Esophagus muscularis mucosa (tissue), 4 donors: ENCODE measurements at regions not wholly inside any gene's neighbourhood (a gene's known extent, or its start where the extent isn't known, plus 50 kb on each side); places are given as distances from the start of the nearest gene placed in this dataset.

Experiments
- DNase-seq: peaks from one replicate; pipeline ENCODE4 v3.0.0-alpha.2; 2017; ENCODE audit errors: extremely low spot score
- H3K27ac ChIP-seq, 4 donors: fragments of 200-600 bp; sonication (generic); replicated peaks in 1 of 4; 1 replicate in 3 of 4; 2 replicates in 1 of 4; pipeline ENCODE4 v1.5.1; 2016 to 2019; ENCODE audit warnings: mild to moderate bottlenecking in 1 of 4
- H3K27me3 ChIP-seq, 4 donors: fragments of 200-600 bp; sonication (generic); one replicate each; pipeline versions ENCODE4 v1.5.1 to v1.6.0; 2016 to 2019
- H3K36me3 ChIP-seq, 4 donors: fragments of 200-600 bp; sonication (generic); one replicate each; pipeline ENCODE4 v1.5.1; 2016 to 2019
- H3K4me1 ChIP-seq, 4 donors: fragments of 200-600 bp; sonication (generic); one replicate each; pipeline ENCODE4 v1.5.1; 2016 to 2019
- H3K4me3 ChIP-seq, 4 donors: fragments of 200-600 bp; sonication (generic); 1 replicate in 2 of 4; 2 replicates in 2 of 4; pipeline ENCODE4 v1.5.1; 2016 to 2019; ENCODE audit warnings: mild to moderate bottlenecking in 4 of 4, moderate library complexity in 1 of 4
- H3K9me3 ChIP-seq, 4 donors: fragments of 200-600 bp; sonication (generic); 1 replicate in 3 of 4; 2 replicates in 1 of 4; pipeline ENCODE4 v1.5.1; 2016 to 2019
- CTCF ChIP-seq, 3 experiments: fragments of 200-600 bp in 2 of 3; fragments of 450-650 bp in 1 of 3; sonication (generic) in 2 of 3; IDR thresholded peaks; one replicate each; pipeline ENCODE4 v1.5.1; 2017 to 2019; ENCODE audit warnings: antibody characterized with exemption in 3 of 3, mild to moderate bottlenecking in 2 of 3, moderate library complexity in 1 of 3
- EP300 ChIP-seq: sonication (generic); formaldehyde crosslinking; IDR thresholded peaks from one replicate; pipeline ENCODE4 v1.6.1; 2017; ENCODE audit warnings: antibody characterized with exemption
- POLR2A ChIP-seq: fragments of 450-650 bp; IDR thresholded peaks from one replicate; pipeline ENCODE4 v1.6.1; 2017; ENCODE audit warnings: antibody characterized with exemption, moderate library complexity, mild to moderate bottlenecking, low read depth
- POLR2AphosphoS5 ChIP-seq, 2 donors: sonication (generic); formaldehyde crosslinking; IDR thresholded peaks; one replicate each; pipeline ENCODE4 v1.6.1; 2017; ENCODE audit warnings: antibody characterized with exemption in 2 of 2
- WGBS: methylation state at CpG from one replicate; pipeline ENCODE4 v1.1.5; 2018; 5-methylcytosine and 5-hydroxymethylcytosine counted together
- intact Hi-C: fragments of 100-400 bp; cut with DNase I; formaldehyde crosslinking; loops from one replicate; pipeline ENCODE4 v1.15.1; 2023

- Histone ChIP-seq H3K4me3 (no peak overlapping the region), H3K27me3 (peaks cover 0 to 7% (median 0%) of the 10 kb centered on the region in 4 donors), H3K9me3 (no peaks in the 10 kb centered on the region), H3K27ac (no peak overlapping the region), H3K36me3 (no peaks in the 10 kb centered on the region), H3K4me1 (peaks cover 3 to 32% (median 24%) of the 10 kb centered on the region in 4 donors)
- intact Hi-C loops = no loop called here
- no peak for DNase-seq
- no peak for TF ChIP-seq POLR2AphosphoS5 (IDR thresholded peaks at IDR 0.05)
- TF ChIP-seq POLR2A = no peak
- no peak for TF ChIP-seq EP300
- no peak for TF ChIP-seq CTCF (IDR thresholded peaks at IDR 0.05)
- WGBS = 67% methylated on average over 4 of the region's 9 CpGs
Observed at GRCh38 chr9:134552349-134552990, 89.1 kb upstream of the COL5A1 start.

GRCh38 chr9:134553061-134553891, 88.3 kb upstream of the COL5A1 start:
- Histone ChIP-seq H3K4me3 (no peak overlapping the region), H3K4me1 (peaks cover 3 to 32% (median 24%) of the 10 kb centered on the region in 4 donors), H3K27me3 (peaks cover 0 to 7% (median 0%) of the 10 kb centered on the region in 4 donors), H3K27ac (no peak overlapping the region), H3K9me3 (no peaks in the 10 kb centered on the region), H3K36me3 (no peaks in the 10 kb centered on the region)
- intact Hi-C loops = no loop called here
- TF ChIP-seq POLR2AphosphoS5 (IDR thresholded peaks at IDR 0.05) (no peak), POLR2A (no peak), EP300 (no peak), CTCF (IDR thresholded peaks at IDR 0.05) (no peak)
- no peak for DNase-seq
- 74% methylated on average over 16 of the region's 26 CpGs for WGBS

GRCh38 chr9:134553996-134554372, 87.6 kb upstream of the COL5A1 start:
- WGBS = 96% methylated on average over 10 of the region's 10 CpGs
- no peak for TF ChIP-seq EP300
- TF ChIP-seq POLR2AphosphoS5 (IDR thresholded peaks at IDR 0.05) = no peak
- no peak for TF ChIP-seq POLR2A
- no peak for TF ChIP-seq CTCF (IDR thresholded peaks at IDR 0.05)
- DNase-seq = no peak
- H3K36me3 ChIP-seq = no peaks in the 10 kb centered on the region
- no peaks in the 10 kb centered on the region for H3K9me3 ChIP-seq
- intact Hi-C loops = no loop called here
- no peak overlapping the region for H3K4me3 ChIP-seq
- H3K4me1 ChIP-seq = peaks cover 3 to 32% (median 24%) of the 10 kb centered on the region in 4 donors
- H3K27ac ChIP-seq = no peak overlapping the region
- H3K27me3 ChIP-seq = peaks cover 0 to 7% (median 0%) of the 10 kb centered on the region in 4 donors

GRCh38 chr9:134554373-134555093, 87.1 kb upstream of the COL5A1 start:
- Histone ChIP-seq H3K27ac (no peak overlapping the region), H3K4me1 (peaks cover 3 to 32% (median 24%) of the 10 kb centered on the region in 4 donors), H3K27me3 (peaks cover 0 to 2% (median 0%) of the 10 kb centered on the region in 4 donors), H3K36me3 (no peaks in the 10 kb centered on the region), H3K4me3 (no peak overlapping the region), H3K9me3 (no peaks in the 10 kb centered on the region)
- intact Hi-C loops = no loop called here
- 95% methylated on average over 14 of the region's 22 CpGs for WGBS
- TF ChIP-seq POLR2AphosphoS5 (IDR thresholded peaks at IDR 0.05) = no peak
- no peak for TF ChIP-seq CTCF (IDR thresholded peaks at IDR 0.05)
- no peak for TF ChIP-seq POLR2A
- TF ChIP-seq EP300 = no peak
- no peak for DNase-seq
